ENCODE measurements at regions not wholly inside any gene's neighbourhood (a gene's known extent, or its start where the extent isn't known, plus 50 kb on each side); places are given as distances from the start of the nearest gene placed in this dataset.

- TF ChIP-seq POLR2AphosphoS5 (IDR thresholded peaks at IDR 0.05; ENCODE audit: low read depth, low read length), result no peak
- TF ChIP-seq POU2F2 (IDR thresholded peaks at IDR 0.05; ENCODE audit: low read depth, low read length), result no peak
- no peak for TF ChIP-seq POLR2A (IDR thresholded peaks at IDR 0.05; ENCODE audit: low read depth, low read length)
- no peak for TF ChIP-seq PAX5 (IDR thresholded peaks at IDR 0.05; ENCODE audit: insufficient read depth, low read length, severe bottlenecking)
- no peak for TF ChIP-seq SPI1 (IDR thresholded peaks at IDR 0.05; ENCODE audit: low read depth, low read length)
- TF ChIP-seq TAF1 (IDR thresholded peaks at IDR 0.05; ENCODE audit: low read depth, low read length), result no peak
These were observed 274.7 kb downstream of the GLUD2 start for GRCh38 chrX:121322159-121322558.
